NOMO-1 treated with DMSO at 0.1 percent for 48 hours (cell line): ENCODE measurements at regions not wholly inside any gene's neighbourhood (a gene's known extent, or its start where the extent isn't known, plus 50 kb on each side); places are given as distances from the start of the nearest gene placed in this dataset.
"Not testable (repeated sequence)": the region's sequence is repeated elsewhere in the genome, so short reads cannot be mapped to it uniquely, and the experiment has no call there.

Source experiments
- DNase-seq: peaks from one replicate; lab custom pipeline; 2025; ENCODE audit not compliant: unreplicated experiment; lab: John Stamatoyannopoulos, UW

DNA sequence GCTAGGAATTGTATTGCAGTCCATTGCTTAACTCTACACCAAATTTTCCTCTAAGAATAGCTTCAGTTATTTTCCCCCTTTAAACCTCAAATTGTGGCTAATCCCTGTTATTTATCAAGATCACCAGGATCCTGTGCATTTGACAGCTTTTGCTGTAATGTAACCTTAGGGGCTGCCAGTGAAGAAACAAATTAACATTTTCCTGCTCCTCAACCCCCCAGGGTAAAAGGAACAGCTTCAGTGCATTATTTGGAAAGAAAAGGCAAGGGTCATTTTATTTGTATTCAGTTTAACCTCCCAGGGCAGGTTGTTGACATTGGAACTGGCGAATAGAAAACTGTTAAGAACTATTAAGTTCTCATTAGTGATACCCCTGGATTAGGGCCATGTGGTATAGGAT is 57.0 kb downstream of the PCDH20 start:
- no peak for DNase-seq

DNA sequence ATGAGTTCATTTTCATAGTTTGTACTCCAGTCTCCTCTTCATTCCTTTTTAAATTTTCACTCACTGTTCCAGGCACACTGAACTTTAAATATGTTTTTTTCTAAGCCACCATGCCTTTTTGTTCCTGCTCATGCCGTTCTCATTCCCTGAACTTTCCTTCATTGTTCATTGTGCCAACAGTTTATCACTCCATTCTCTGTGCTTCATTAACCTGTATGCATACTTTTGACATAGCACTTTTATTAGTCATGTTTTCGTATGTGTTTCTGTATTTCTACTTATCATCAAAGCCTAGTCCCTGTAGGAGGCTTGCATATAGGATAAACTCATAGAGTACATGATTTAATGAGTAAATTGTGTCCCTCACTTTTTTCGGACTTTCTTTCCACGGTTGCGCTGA is 65.3 kb downstream of the PCDH20 start:
- DNase-seq, result no peak

DNA sequence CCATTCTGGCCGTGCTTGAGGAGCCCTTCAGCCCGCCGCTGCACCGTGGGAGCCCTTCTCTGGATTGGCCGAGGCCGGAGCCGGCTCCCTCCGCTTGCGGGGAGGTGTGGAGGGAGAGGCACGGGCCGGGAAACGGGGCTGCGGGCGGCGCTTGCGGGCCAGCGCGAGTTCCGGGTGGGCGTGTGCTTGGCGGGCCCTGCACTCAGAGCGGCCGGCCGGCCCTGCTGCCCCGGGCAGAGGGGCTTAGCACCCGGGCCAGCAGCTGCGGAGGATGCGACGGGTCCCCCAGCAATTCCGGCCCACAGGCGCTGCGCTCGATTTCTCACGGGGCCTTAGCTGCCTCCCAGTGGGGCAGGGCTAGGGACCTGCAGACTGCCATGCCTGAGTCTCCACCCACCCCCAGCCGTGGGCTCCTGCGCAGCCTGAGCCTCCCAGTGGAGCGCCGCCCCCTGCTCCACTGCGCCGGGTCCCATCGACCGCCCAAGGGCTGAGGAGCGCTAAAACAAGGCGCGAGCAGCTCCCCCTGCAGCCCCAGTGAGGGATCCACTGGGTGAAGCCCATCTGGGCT is 76.5 kb downstream of the PCDH20 start:
- no peak for DNase-seq

DNA sequence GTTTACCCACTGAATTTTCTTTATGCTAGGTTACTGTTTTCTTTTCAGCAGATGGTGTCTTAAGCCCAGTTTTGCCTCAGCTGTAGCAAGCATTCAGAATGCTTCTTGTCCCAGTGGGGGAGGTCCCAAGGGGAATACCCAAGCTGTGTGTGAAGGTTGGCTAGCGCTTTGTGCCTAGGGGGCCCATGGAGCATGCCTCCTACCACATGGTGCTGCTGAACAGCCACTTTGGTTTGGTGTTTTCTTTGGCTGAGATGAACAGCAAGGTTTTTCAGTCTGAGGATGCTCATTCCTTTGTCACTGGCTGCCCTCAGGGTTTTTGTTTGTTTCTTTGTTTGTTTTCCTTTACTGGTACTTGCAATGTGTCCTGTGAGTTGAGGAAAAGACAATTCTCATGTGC is 99.0 kb downstream of the PCDH20 start:
- no peak for DNase-seq

DNA sequence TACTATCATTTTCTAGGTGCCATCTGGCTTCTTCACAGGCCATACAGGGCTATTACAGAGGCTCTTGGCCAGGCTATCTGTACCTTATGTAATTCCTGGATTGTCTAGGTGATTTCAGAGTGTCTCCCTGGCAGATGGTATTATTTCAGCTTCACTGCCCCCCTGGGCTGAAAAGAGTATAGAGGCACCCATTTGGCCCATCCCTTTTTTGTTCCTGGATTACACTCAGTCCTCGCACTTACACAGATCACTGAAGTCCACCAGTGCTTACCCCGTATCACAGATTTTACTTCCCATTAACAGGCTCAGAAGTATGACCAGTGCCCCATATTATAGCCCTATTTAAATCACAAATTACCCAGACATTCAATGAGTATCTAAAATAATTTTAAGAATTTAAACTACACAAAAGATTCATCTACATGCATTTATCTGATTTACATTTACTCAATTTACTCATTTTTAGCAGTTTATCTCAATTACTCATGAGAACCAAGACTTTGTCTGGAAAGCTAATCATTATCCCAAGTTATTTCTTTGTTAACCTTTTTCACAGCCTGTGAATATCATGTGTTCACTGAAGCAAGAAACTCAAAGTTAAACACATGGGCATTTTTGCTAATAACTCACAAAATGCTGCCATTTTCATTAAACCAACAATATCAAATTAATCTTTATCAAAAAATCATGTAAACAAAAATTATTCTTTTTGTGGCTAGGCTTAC is 121.0 kb downstream of the PCDH20 start:
- DNase-seq, result no peak

DNA sequence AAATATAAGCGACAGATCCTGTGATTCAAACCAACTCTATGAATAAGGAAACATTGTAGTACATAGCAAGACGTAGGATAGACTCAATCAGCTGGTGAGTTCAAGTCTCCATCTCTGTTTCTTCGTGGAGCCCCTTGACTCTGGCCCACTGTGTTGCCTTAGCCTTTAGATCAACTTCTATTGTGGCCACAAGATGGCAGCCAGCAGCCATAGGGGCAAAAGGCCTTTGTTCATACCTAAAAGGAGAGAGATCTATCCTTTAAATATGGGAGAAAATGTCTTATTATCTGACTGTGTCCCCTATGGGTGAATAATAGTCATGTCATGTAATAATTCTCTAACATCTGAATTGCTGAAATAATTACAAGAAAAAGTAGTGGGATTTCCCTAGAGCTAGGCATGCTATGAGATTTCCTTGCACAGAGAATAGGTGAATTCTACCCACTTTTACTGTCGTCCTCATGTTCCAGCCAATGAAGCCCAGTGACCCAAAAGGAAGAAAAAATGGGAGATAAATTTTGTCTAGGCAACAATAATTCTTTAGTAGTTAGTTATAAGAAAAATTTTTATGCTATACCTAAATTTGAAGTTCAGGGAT is 129.4 kb downstream of the PCDH20 start:
- DNase-seq, result peak; percentile 12

DNA sequence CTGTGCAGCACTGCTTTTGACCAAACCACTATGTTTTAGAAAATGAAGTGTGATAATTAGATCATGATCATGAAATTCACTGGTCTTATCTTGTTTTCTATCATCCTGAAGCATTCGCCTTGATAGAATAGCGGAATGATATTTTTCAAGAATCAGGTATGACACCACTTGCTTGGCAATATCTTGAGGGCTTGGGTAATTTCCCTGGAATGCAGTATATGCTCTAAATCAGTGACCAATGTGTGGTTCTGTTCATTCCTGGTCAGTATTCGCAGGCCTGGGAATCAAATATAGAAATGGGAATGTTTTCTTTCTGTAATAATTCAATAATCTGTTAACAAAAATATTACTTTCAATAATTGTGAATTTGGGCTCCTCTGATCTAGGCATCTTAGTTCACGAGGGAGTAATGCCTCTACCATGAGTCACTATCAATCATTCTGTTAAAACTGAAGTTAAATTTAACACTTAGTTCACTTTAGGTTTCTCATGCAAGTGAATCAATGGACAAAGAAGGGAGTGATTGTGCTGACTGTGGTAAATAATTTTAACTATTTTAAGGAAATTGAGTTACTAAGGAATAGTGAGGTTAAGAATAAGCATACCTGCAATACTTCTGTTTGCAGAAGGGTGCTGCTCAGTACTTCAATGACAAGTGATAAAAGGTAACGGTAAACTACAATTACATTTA is 137.9 kb downstream of the PCDH20 start:
- DNase-seq, result no peak

DNA sequence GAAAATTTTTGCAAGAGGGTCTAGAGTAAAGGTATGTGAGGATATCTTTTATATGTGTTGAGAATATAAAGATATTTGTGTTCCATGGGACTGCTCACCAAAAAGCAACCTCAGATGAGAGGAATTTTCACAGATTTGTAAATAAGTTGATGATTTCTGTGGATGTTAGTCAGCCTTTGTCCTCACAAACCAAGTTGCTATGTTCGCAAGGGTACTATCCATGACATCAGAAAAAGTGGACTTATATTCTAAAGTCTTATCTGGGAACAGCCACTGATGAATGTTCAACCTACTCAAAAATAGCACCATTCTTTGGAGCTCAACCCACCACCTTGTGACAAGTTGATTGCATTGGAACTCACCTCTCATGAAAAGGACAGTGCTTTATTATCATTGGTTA is 138.6 kb downstream of the PCDH20 start:
- DNase-seq, result no peak

DNA sequence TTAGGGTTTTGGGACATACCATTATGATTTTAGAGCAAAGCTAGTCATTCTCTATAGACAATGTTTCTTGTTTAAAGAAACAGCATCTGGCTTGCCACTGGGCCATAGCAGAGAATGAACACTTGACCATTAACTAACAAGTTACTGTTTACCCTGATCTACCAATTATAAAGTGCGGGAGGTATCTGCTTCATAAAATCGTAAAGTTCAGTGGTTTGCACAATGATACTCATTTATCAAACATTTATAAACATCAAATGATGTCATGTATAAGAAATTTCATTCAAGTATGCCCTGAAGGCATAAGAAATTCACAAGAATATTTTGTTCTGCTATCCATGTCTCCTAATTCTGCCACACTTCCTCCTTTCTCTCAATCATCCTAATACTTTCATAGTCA is 139.2 kb downstream of the PCDH20 start:
- DNase-seq, result no peak

DNA sequence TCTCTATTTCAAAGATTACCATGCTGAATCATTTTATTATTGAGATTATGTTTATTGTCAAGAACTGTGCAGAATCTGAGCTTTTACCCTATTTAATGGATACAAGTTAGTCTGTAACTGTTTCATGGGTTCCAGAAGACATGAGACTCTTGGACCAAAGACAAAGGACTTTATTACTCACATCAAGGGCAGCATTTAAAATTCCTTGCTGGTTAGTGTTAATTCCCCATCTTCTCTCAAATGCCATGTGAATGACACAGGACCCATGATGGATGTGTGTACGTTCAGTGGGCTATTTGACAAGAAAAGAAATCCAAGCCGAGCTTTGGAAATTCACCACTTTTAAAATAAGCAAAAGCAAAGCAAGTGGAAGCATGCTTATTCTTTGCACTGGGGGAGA is 139.9 kb downstream of the PCDH20 start:
- DNase-seq, result no peak

DNA sequence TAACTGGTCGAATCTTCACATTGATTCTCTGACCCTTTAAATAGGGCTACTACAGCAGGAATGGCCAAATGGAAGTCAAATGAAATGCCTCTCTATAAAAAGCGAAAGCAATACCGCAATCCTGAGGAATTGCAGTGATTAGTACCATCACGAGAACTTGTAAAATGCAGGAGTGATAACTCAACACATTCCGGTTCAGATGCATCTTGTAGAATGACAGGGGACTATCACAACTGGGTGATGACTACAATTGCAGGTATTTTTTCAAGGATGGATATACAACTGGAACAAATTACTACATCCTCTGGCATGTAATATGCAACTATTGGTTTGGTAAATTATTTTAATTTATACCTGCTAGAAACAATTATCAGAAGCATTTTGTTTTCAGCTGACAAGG is 140.4 kb downstream of the PCDH20 start:
- DNase-seq, result no peak

DNA sequence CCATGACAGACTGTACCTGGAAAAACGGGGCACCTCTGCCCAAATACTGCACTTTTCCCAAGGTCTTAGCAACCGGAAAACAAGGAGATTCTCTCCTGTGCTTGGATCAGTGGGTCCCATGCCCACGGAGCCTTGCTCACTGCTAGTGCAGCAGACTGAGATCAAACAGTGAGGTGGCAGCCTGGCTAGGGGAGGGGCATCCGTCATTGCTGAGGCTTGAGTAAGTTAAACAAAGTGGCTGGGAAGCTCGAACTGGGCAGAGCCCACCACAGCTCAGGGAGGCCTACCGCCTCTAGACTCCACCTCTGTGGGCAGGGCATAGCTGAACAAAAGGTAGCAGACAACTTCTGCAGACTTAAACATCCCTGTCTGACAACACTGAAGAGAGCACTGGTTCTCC is 148.8 kb downstream of the PCDH20 start:
- not testable (repeated sequence) for DNase-seq

DNA sequence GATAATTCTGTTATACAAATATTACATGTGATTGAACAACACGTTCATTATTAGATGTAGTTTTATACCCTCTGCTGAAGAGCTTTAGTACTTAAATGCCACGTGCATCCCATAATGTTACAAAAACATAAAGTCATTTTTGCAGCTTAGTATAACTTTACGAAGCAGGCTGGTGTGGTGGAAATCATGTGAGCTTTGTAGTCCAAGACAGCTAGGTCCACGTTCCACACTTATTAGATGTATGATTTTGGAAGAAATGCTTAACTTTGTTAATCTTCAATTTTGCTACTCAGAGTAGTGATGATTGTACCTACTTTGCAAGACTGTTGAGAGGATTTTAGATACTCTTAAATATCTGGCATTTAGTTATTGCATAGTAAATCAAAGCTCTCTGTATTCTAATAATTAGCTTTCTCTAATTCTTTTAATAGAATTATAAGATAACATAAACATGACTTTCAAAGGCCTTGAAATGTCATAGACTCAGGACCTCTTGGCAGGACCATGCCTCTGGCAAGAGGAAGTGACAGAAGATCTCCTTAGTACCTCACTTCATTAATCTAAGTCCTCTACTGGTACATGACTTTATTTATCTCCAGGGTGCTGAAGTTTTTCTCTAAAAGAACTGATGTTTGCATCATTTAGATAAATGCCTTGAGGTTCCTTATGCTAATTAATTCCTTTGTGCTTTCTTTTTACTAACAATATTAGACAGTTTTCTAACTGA is 153.7 kb downstream of the PCDH20 start:
- DNase-seq, result no peak

DNA sequence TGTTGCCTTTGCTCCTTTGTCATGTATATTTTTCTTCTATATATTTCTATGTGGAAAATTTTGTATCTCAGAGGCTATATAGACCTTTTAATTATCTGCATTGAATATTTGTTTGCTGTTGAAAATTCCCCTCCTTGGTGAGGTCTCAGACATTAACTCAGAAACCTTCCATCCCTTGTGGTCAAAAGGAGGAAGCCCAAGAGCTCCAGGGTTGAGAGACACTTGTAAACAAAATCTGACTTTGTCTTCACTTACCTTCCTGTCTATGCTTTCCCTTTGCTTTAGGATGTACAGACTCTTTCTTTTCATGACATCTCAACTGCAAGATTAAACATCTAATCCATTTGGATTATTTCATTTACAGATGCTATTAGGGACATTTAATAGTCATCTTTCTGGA is 157.5 kb downstream of the PCDH20 start:
- no peak for DNase-seq

DNA sequence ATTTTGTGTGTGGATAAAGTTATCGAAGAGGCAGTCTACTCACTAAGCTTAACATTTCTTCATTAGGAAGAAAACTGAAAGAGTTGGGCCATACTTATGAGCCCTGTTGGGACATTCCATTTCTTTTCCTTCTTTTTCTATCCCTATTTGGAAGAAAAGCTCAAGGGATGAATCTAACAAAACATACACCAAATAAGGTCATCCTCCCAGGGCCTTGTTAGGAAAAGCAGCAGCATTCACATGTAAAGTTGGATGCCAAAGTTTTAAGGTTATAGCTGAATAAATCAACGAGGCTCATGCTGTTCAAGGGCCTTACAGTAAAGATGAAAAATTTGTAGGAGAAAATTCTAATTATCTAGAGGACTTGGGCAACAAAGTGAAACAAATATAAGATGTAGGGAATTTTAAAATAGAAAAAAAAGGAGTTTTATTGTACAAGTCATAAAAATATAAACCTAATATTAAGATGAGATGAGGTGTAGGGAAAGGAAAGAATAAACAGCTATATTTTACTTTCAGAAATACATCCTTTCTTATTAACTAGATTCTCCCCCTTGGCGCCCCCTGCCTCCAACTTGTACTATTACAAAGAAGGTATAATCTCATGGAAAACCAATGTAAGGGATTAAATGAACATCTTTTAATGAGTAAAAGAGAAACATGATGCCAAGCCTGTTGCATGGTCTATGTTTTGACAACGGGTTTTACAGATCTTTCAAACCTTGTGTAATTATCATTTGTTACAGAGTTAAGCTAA is 160.4 kb downstream of the PCDH20 start:
- no peak for DNase-seq

DNA sequence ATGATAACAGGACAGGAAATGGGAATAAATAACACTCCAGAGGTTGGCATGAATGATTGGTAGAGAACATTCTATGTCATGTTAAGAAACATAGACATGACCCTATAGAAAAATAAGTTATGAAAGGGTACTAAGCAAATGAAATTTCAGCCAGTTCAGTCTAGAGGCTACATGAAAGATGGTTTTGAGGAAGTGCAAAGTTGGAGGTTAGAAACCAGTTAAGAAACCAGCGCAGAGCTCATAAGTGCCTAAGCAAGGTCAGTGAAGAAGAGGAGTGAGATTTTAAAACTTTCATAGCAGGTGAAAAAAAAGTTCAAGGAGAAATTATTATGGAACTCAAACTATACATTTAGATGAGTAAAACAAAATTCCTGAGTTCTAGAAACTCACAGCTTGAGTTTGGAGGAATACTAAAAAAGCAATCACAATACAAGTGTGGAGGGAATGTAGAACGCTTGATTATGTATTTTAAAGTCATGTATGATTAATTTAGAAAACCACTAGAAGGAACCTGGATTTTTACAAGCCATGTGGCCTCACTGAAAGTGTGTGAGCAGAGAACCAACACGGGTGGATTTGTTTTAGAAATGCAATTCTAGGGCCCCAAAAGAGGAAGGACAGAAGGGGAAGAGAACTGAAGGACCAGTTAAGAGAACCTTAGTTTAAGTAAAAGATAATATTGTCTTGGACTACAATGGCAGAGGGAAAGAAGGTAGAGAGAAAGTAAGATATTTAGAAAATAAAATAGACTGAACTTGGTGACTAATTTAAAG is 162.4 kb downstream of the PCDH20 start:
- DNase-seq, result peak; percentile 65

DNA sequence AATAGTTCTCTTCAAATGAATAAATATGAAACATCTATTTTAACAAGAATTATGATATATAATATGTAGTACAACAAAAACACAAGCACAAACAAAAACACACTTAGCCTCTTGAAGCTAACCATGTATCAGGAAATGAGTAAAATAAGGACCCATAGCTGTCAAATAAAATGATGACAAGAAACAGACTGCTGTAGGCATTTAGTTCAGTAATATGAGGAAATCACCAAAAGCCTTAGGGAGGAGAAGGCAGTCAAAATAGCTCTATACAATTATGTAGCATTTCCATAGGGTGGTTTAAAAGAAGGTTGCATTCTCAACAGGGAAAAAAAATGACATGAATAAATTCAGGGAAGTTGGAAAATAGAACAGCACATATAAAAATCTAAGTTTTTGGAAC is 163.4 kb downstream of the PCDH20 start:
- no peak for DNase-seq

DNA sequence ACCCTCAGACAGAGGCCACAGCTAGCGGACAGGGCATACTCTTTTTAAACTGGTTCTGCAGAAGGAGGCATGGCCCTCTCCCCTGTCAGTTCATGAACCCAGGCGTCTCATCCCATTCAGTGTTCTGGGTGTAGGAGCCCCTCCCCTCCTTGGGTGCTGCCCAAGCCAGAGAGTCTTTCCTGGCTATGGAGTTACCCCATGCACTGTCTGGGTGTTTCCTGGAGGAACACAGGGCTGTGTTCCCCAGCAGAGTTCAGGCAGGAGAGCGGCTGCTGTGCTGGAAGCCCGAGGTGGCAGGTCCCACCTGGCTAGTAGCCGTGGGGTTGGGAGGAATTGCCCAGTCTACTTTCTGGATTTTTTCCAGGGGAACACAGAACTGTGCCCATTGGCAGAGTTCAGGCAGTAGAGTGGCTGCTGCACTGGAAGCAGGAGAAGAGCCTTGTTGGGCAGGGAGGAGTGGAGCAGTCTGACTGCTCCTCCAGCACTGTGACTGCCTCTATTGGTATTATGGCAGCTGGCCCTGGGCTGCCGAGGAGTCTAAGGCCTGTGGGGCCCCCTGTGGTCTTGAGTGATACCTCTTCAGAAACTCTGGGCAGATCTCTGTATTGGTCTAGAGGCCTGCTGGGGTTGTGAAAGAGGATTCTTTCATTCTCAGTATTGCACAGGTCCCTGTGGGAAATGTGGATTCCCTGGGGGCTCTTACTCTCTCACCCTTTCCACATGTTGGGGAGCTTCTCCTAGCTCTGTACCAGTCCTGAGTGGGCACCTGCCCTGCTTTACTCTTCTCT is 168.3 kb downstream of the PCDH20 start:
- DNase-seq, result no peak

DNA sequence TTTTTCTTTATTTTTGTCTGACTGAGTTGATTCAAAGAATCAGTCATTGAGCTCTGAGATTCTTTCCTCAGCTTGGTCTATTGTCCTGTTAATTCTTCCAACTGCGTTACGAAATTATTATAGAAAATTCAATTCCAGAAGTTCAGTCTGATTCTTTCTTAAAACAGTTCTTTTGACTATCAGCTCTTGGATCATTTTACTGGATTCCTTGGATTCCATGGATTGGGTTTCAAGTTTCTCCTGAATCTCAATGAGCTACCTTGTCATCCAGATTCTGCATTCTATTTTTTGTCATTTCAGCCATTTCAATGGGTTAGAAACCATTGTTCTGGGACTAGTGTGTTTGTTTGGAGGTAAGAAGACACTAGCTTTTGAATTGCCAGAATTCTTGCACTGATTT is 169.3 kb downstream of the PCDH20 start:
- no peak for DNase-seq
